Trophoblast cell (in vitro differentiated cells and primary cell): ENCODE measurements at regions not wholly inside any gene's neighbourhood (a gene's known extent, or its start where the extent isn't known, plus 50 kb on each side); places are given as distances from the start of the nearest gene placed in this dataset.

ENCODE experiments used
- DNase-seq, 2 donors: peaks; one replicate each; pipeline ENCODE4 v3.0.0-alpha.2; 2016
- H2AFZ ChIP-seq: 2 replicates; pipeline ENCODE4 v1.6.1; 2013; ENCODE audit warnings: low read length, moderate library complexity, mild to moderate bottlenecking; ENCODE audit not compliant: insufficient read depth, poor library complexity
- H2AK5ac ChIP-seq: 2 replicates; pipeline ENCODE4 v1.6.1; 2013; ENCODE audit warnings: mild to moderate bottlenecking, low read length
- H2BK120ac ChIP-seq: 2 replicates; pipeline ENCODE4 v1.6.1; 2013; ENCODE audit warnings: low read length, mild to moderate bottlenecking, moderate library complexity; ENCODE audit not compliant: insufficient read depth, poor library complexity
- H2BK12ac ChIP-seq: 2 replicates; pipeline ENCODE4 v1.6.1; 2013; ENCODE audit warnings: mild to moderate bottlenecking, low read length, moderate library complexity
- H2BK5ac ChIP-seq: 2 replicates; pipeline ENCODE4 v1.6.1; 2013; ENCODE audit warnings: low read length, low read depth, moderate library complexity, mild to moderate bottlenecking; ENCODE audit not compliant: poor library complexity
- H3K14ac ChIP-seq: 2 replicates; pipeline ENCODE4 v1.6.1; 2013; ENCODE audit warnings: mild to moderate bottlenecking, low read length
- H3K18ac ChIP-seq: 2 replicates; pipeline ENCODE4 v1.6.1; 2013; ENCODE audit warnings: mild to moderate bottlenecking, low read length
- H3K23ac ChIP-seq: 2 replicates; pipeline ENCODE4 v1.6.1; 2013; ENCODE audit warnings: low read length
- H3K27ac ChIP-seq: 2 replicates; pipeline ENCODE4 v1.5.1; 2013; ENCODE audit warnings: low read depth, mild to moderate bottlenecking, inconsistent platforms, low read length, moderate library complexity
- H3K27me3 ChIP-seq: 2 replicates; pipeline ENCODE4 v1.6.1; 2013; ENCODE audit warnings: inconsistent platforms, mild to moderate bottlenecking, low read length, moderate library complexity; ENCODE audit not compliant: insufficient read depth
- H3K36me3 ChIP-seq, 2 experiments: 1 replicate in 1 of 2; 2 replicates in 1 of 2; pipeline ENCODE4 v1.6.1; 2013; ENCODE audit warnings: low read length in 2 of 2, mild to moderate bottlenecking in 2 of 2, moderate library complexity in 1 of 2; ENCODE audit not compliant: insufficient read depth in 2 of 2, control insufficient read depth in 1 of 2
- H3K4ac ChIP-seq: 2 replicates; pipeline ENCODE4 v1.6.1; 2013; ENCODE audit warnings: low read depth, mild to moderate bottlenecking, low read length, moderate library complexity
- H3K4me1 ChIP-seq, 2 experiments: 1 replicate in 1 of 2; 2 replicates in 1 of 2; pipeline ENCODE4 v1.6.1; 2013; ENCODE audit warnings: low read length in 2 of 2, mild to moderate bottlenecking in 2 of 2, moderate library complexity in 1 of 2; ENCODE audit not compliant: insufficient read depth in 2 of 2, control insufficient read depth in 1 of 2
- H3K4me2 ChIP-seq: 2 replicates; pipeline ENCODE4 v1.6.1; 2013; ENCODE audit warnings: inconsistent platforms, mild to moderate bottlenecking, low read length, moderate library complexity
- H3K4me3 ChIP-seq: 2 replicates; pipeline ENCODE4 v1.5.1; 2013; ENCODE audit warnings: mild to moderate bottlenecking, low read depth, low read length, inconsistent platforms
- H3K79me1 ChIP-seq: one replicate; pipeline ENCODE4 v1.6.1; 2013; ENCODE audit warnings: low read length
- H3K79me2 ChIP-seq: 2 replicates; pipeline ENCODE4 v1.6.1; 2013; ENCODE audit warnings: low read length, mild to moderate bottlenecking; ENCODE audit not compliant: control insufficient read depth, insufficient read depth, poor library complexity
- H3K9ac ChIP-seq: 2 replicates; pipeline ENCODE4 v1.6.1; 2013; ENCODE audit warnings: mild to moderate bottlenecking, low read length
- H3K9me3 ChIP-seq: 2 replicates; pipeline ENCODE4 v1.6.1; 2013; ENCODE audit warnings: low read depth, mild to moderate bottlenecking, control low read depth, inconsistent platforms, low read length; ENCODE audit not compliant: insufficient read depth
- H4K12ac ChIP-seq: 2 replicates; pipeline ENCODE4 v1.6.1; 2013; ENCODE audit warnings: low read depth, mild to moderate bottlenecking, low read length, moderate library complexity
- H4K8ac ChIP-seq: 2 replicates; pipeline ENCODE4 v1.6.1; 2013; ENCODE audit warnings: low read depth, mild to moderate bottlenecking, low read length, moderate library complexity
- H4K91ac ChIP-seq: one replicate; pipeline ENCODE4 v1.6.1; 2013; ENCODE audit warnings: low read depth, mild to moderate bottlenecking, low read length, moderate library complexity
- WGBS: extraction: QIAGEN DNeasy Blood & Tissue Kit; methylation state at CpG from one replicate; pipeline ENCODE4 v1.1.7; 2013; ENCODE audit warnings: missing lambda C conversion rate; ENCODE audit not compliant: insufficient read length, insufficient coverage; ENCODE audit errors: extremely low coverage; 5-methylcytosine and 5-hydroxymethylcytosine counted together

DNA sequence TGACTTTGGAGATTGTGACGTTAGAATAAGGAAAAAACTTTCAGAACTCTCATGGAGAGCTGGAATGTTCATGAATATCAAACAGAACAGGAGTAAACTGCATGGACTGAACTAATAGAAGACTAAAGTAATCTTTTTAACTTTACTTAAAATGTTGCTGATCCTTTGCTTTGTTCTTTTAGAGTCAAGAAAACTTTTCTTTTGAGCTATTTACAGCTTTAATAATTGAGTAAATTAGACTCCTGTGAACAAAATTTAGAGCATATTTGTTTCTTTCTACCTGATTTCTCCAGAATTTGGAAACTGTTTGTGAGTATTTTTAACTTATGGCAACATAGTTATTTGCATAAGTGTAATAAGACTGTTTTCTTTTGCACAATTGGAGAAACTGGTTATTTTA is 146.3 kb downstream of the CDCA7 start:
- H3K9ac ChIP-seq = no peak overlapping the region
- no peak overlapping the region for H4K12ac ChIP-seq
- H3K4me2 ChIP-seq = no peak overlapping the region
- H3K23ac ChIP-seq = no peak overlapping the region
- no peaks in the 10 kb centered on the region for H3K79me2 ChIP-seq
- no peaks in the 10 kb centered on the region for H3K79me1 ChIP-seq
- no peak overlapping the region for H4K91ac ChIP-seq
- H2BK12ac ChIP-seq = no peak overlapping the region
- H3K18ac ChIP-seq = no peak overlapping the region
- WGBS = no CpG with 5 or more reads among the region's 1 CpG
- H2AK5ac ChIP-seq = no peak overlapping the region
- H3K14ac ChIP-seq = no peak overlapping the region
- H4K8ac ChIP-seq = no peak overlapping the region
- no peaks in the 10 kb centered on the region for H3K27me3 ChIP-seq
- no peaks in the 10 kb centered on the region for H3K36me3 ChIP-seq
- no peaks in the 10 kb centered on the region for H3K4me1 ChIP-seq
- H2AFZ ChIP-seq = no peak overlapping the region
- no peak overlapping the region for H3K27ac ChIP-seq
- H3K4ac ChIP-seq = no peak overlapping the region
- H2BK120ac ChIP-seq = no peak overlapping the region
- H3K4me3 ChIP-seq = no peak overlapping the region
- no peak overlapping the region for H2BK5ac ChIP-seq
- peaks cover 4% of the 10 kb centered on the region for H3K9me3 ChIP-seq
- DNase-seq = no peak

- Histone ChIP-seq H3K4ac (no peak overlapping the region), H3K9ac (no peak overlapping the region), H2AK5ac (no peak overlapping the region), H3K14ac (no peak overlapping the region), H2BK5ac (no peak overlapping the region), H2AFZ (no peak overlapping the region), H3K79me1 (no peaks in the 10 kb centered on the region), H4K12ac (no peak overlapping the region), H4K91ac (no peak overlapping the region), H3K23ac (no peak overlapping the region), H3K36me3 (no peaks in the 10 kb centered on the region), H2BK12ac (no peak overlapping the region), H3K27ac (no peak overlapping the region), H2BK120ac (no peak overlapping the region), H3K4me2 (no peak overlapping the region), H3K4me1 (no peaks in the 10 kb centered on the region), H3K79me2 (no peaks in the 10 kb centered on the region), H4K8ac (no peak overlapping the region), H3K27me3 (no peaks in the 10 kb centered on the region), H3K18ac (no peak overlapping the region), H3K4me3 (no peak overlapping the region), H3K9me3 (peaks cover 4% of the 10 kb centered on the region)
- DNase-seq = peak; percentile 74 to 80
- WGBS = no CpG with 5 or more reads among the region's 6 CpGs
Observed at GRCh38 chr2:173502296-173502695, 147.6 kb downstream of the CDCA7 start.

- H4K12ac ChIP-seq = no peak overlapping the region
- H2BK5ac ChIP-seq = no peak overlapping the region
- H3K4ac ChIP-seq = no peak overlapping the region
- no peaks in the 10 kb centered on the region for H3K79me2 ChIP-seq
- no peak overlapping the region for H3K23ac ChIP-seq
- H3K27me3 ChIP-seq = no peaks in the 10 kb centered on the region
- WGBS = no CpG with 5 or more reads among the region's 3 CpGs
- no peak for DNase-seq
- no peaks in the 10 kb centered on the region for H3K9me3 ChIP-seq
- H2AFZ ChIP-seq = no peak overlapping the region
- no peaks in the 10 kb centered on the region for H3K79me1 ChIP-seq
- no peak overlapping the region for H2AK5ac ChIP-seq
- H3K18ac ChIP-seq = no peak overlapping the region
- H2BK12ac ChIP-seq = no peak overlapping the region
- H3K4me3 ChIP-seq = no peak overlapping the region
- H4K8ac ChIP-seq = no peak overlapping the region
- H4K91ac ChIP-seq = no peak overlapping the region
- H3K36me3 ChIP-seq = no peaks in the 10 kb centered on the region
- H2BK120ac ChIP-seq = no peak overlapping the region
- H3K9ac ChIP-seq = no peak overlapping the region
- H3K4me1 ChIP-seq = no peaks in the 10 kb centered on the region
- no peak overlapping the region for H3K27ac ChIP-seq
- no peak overlapping the region for H3K14ac ChIP-seq
- H3K4me2 ChIP-seq = no peak overlapping the region
Observed at GRCh38 chr2:173511357-173511756, 156.7 kb downstream of the CDCA7 start.

- no peaks in the 10 kb centered on the region for H3K36me3 ChIP-seq
- H3K79me2 ChIP-seq = no peaks in the 10 kb centered on the region
- H3K9ac ChIP-seq = no peak overlapping the region
- H3K4me3 ChIP-seq = no peak overlapping the region
- no peaks in the 10 kb centered on the region for H3K27me3 ChIP-seq
- no peak overlapping the region for H4K91ac ChIP-seq
- no peak overlapping the region for H3K18ac ChIP-seq
- no peak overlapping the region for H3K14ac ChIP-seq
- no peak overlapping the region for H2BK12ac ChIP-seq
- H3K9me3 ChIP-seq = no peaks in the 10 kb centered on the region
- no peak overlapping the region for H3K4ac ChIP-seq
- no peaks in the 10 kb centered on the region for H3K79me1 ChIP-seq
- no peak overlapping the region for H3K27ac ChIP-seq
- no peak overlapping the region for H2BK5ac ChIP-seq
- H2AK5ac ChIP-seq = no peak overlapping the region
- no peaks in the 10 kb centered on the region for H3K4me1 ChIP-seq
- no peak overlapping the region for H4K12ac ChIP-seq
- no peak overlapping the region for H2BK120ac ChIP-seq
- no CpG with 5 or more reads among the region's 1 CpG for whole genome bisulfite sequencing
- H4K8ac ChIP-seq = no peak overlapping the region
- no peak overlapping the region for H2AFZ ChIP-seq
- no peak for DNase-seq
- H3K4me2 ChIP-seq = no peak overlapping the region
- no peak overlapping the region for H3K23ac ChIP-seq
Observed at GRCh38 chr2:173511942-173512341, 157.3 kb downstream of the CDCA7 start.
